Activated T-helper 1 cell treated with anti-CD3 and anti-CD28 coated beads, Interleukin-2, amount 50 U/mL, for 16 hours (primary cell): ENCODE measurements at regions not wholly inside any gene's neighbourhood (a gene's known extent, or its start where the extent isn't known, plus 50 kb on each side); places are given as distances from the start of the nearest gene placed in this dataset.

ENCODE experiments used
- DNase-seq, 2 donors: peaks; one replicate each; pipeline ENCODE4 v3.0.0-alpha.2; 2020; ENCODE audit warnings: low read depth in 1 of 2, low spot score in 1 of 2

- DNase-seq: no peak
These were observed 110.8 kb upstream of the C1QTNF9B start for GRCh38 chr13:24007979-24008620.

GRCh38 chr13:24008679-24009078, 111.4 kb upstream of the C1QTNF9B start:
- no peak for DNase-seq

- DNase-seq: no peak
These were observed 114.0 kb upstream of the C1QTNF9B start for GRCh38 chr13:24011266-24011665.

GRCh38 chr13:24012648-24013047, 115.3 kb upstream of the C1QTNF9B start:
- no peak for DNase-seq

- no peak for DNase-seq
These were observed 115.9 kb upstream of the C1QTNF9B start for GRCh38 chr13:24013189-24013588.

- DNase-seq: no peak
These were observed 118.7 kb upstream of the C1QTNF9B start for GRCh38 chr13:24016046-24016445.

GRCh38 chr13:24022568-24022967, 125.3 kb upstream of the C1QTNF9B start:
- DNase-seq: no peak

- DNase-seq: no peak
These were observed 125.8 kb upstream of the C1QTNF9B start for GRCh38 chr13:24023073-24023472.

GRCh38 chr13:24027494-24027893, 130.2 kb upstream of the C1QTNF9B start:
- DNase-seq: no peak

- DNase-seq: no peak
These were observed 128.3 kb upstream of the SPATA13 start for GRCh38 chr13:24032252-24032651.

- DNase-seq: no peak
These were observed 127.8 kb upstream of the SPATA13 start for GRCh38 chr13:24032674-24033073.

GRCh38 chr13:24033527-24034302, 126.8 kb upstream of the SPATA13 start:
- no peak for DNase-seq

- no peak for DNase-seq
These were observed 125.1 kb upstream of the SPATA13 start for GRCh38 chr13:24035411-24035810.

GRCh38 chr13:24036115-24036514, 124.4 kb upstream of the SPATA13 start:
- no peak for DNase-seq

GRCh38 chr13:24038405-24038804, 122.1 kb upstream of the SPATA13 start:
- DNase-seq: no peak

- no peak for DNase-seq
These were observed 121.6 kb upstream of the SPATA13 start for GRCh38 chr13:24038841-24039330.

GRCh38 chr13:24039621-24040475, 120.7 kb upstream of the SPATA13 start:
- DNase-seq: no peak

GRCh38 chr13:24040835-24041234, 119.7 kb upstream of the SPATA13 start:
- no peak for DNase-seq

- DNase-seq: no peak
These were observed 118.8 kb upstream of the SPATA13 start for GRCh38 chr13:24041651-24042225.

- DNase-seq: no peak
These were observed 117.6 kb upstream of the SPATA13 start for GRCh38 chr13:24042710-24043440.
